ENCODE measurements at regions not wholly inside any gene's neighbourhood (a gene's known extent, or its start where the extent isn't known, plus 50 kb on each side); places are given as distances from the start of the nearest gene placed in this dataset.
"Not testable (repeated sequence)": the region's sequence is repeated elsewhere in the genome, so short reads cannot be mapped to it uniquely, and the experiment has no call there.

GRCh38 chr1:106380772-106381171 lies 675.7 kb upstream of the PRMT6 start:
- Histone ChIP-seq H4K91ac (ENCODE audit: low read depth, low read length, poor library complexity) (no peak overlapping the region), H4K8ac (ENCODE audit: low read depth, low read length) (no peak overlapping the region), H2BK15ac (ENCODE audit: low read length) (no peak overlapping the region), H3K9me3 (replicated peaks in 1 of 2; ENCODE audit: control insufficient read depth in 2 of 2, insufficient read depth in 1 of 2, low read depth in 1 of 2, low read length in 2 of 2) (no peaks in the 10 kb centered on the region), H2BK5ac (ENCODE audit: low read length) (no peak overlapping the region), H3K23ac (ENCODE audit: low read depth, low read length, poor library complexity) (no peak overlapping the region), H2AK5ac (ENCODE audit: low read depth, low read length) (no peak overlapping the region), H3K27me3 (ENCODE audit: control insufficient read depth in 3 of 3, insufficient read depth in 3 of 3, low read depth in 1 of 3, low read length in 3 of 3) (no peaks in the 10 kb centered on the region), H3K18ac (ENCODE audit: low read length) (no peak overlapping the region), H3K4me2 (ENCODE audit: insufficient read depth, low read length, poor library complexity, severe bottlenecking) (no peak overlapping the region), H2BK120ac (ENCODE audit: low read depth, low read length) (no peak overlapping the region), H3K4me3 (ENCODE audit: low read length in 2 of 2) (no peak overlapping the region), H3K14ac (ENCODE audit: low read length) (no peak overlapping the region), H3K36me3 (replicated peaks in 1 of 2; ENCODE audit: control insufficient read depth in 2 of 2, insufficient read depth in 2 of 2, low read length in 2 of 2) (no peaks in the 10 kb centered on the region), H2AFZ (ENCODE audit: low read length) (no peak overlapping the region), H3K4ac (ENCODE audit: low read length) (no peak overlapping the region), H2BK12ac (ENCODE audit: low read length) (no peak overlapping the region), H3K4me1 (ENCODE audit: control insufficient read depth in 2 of 2, insufficient read depth in 1 of 2, low read depth in 1 of 2, low read length in 2 of 2) (no peaks in the 10 kb centered on the region), H3K27ac (replicated peaks; ENCODE audit: low read length) (no peak overlapping the region), H3K79me1 (ENCODE audit: low read depth, low read length) (no peaks in the 10 kb centered on the region), H3K9ac (ENCODE audit: low read depth, low read length, poor library complexity) (no peak overlapping the region)
- DNase-seq (ENCODE audit: low spot score): no peak
- WGBS, 2 donors (ENCODE audit: extremely low coverage in 2 of 2, insufficient read length in 2 of 2, insufficient replicate concordance in 1 of 2): no CpG with 5 or more reads among the region's 1 CpG

- not testable (repeated sequence) for H2BK15ac ChIP-seq (ENCODE audit: low read length); H4K8ac ChIP-seq (ENCODE audit: low read depth, low read length); H3K4ac ChIP-seq (ENCODE audit: low read length); H2AFZ ChIP-seq (ENCODE audit: low read length); H3K18ac ChIP-seq (ENCODE audit: low read length); DNase-seq (ENCODE audit: low spot score); H3K27ac ChIP-seq (replicated peaks; ENCODE audit: low read length); H3K14ac ChIP-seq (ENCODE audit: low read length); H2BK5ac ChIP-seq (ENCODE audit: low read length); H3K23ac ChIP-seq (ENCODE audit: low read depth, low read length, poor library complexity); H2BK120ac ChIP-seq (ENCODE audit: low read depth, low read length); H3K9ac ChIP-seq (ENCODE audit: low read depth, low read length, poor library complexity); H3K27me3 ChIP-seq (ENCODE audit: control insufficient read depth in 3 of 3, insufficient read depth in 3 of 3, low read depth in 1 of 3, low read length in 3 of 3); H3K4me3 ChIP-seq (ENCODE audit: low read length in 2 of 2); H3K79me1 ChIP-seq (ENCODE audit: low read depth, low read length); H3K4me1 ChIP-seq (ENCODE audit: control insufficient read depth in 2 of 2, insufficient read depth in 1 of 2, low read depth in 1 of 2, low read length in 2 of 2); H3K4me2 ChIP-seq (ENCODE audit: insufficient read depth, low read length, poor library complexity, severe bottlenecking); H3K36me3 ChIP-seq (replicated peaks in 1 of 2; ENCODE audit: control insufficient read depth in 2 of 2, insufficient read depth in 2 of 2, low read length in 2 of 2); H2AK5ac ChIP-seq (ENCODE audit: low read depth, low read length); H3K9me3 ChIP-seq (replicated peaks in 1 of 2; ENCODE audit: control insufficient read depth in 2 of 2, insufficient read depth in 1 of 2, low read depth in 1 of 2, low read length in 2 of 2); H4K91ac ChIP-seq (ENCODE audit: low read depth, low read length, poor library complexity); H2BK12ac ChIP-seq (ENCODE audit: low read length)
- no CpG with 5 or more reads among the region's 4 CpGs for WGBS, 2 donors (ENCODE audit: extremely low coverage in 2 of 2, insufficient read length in 2 of 2, insufficient replicate concordance in 1 of 2)
These were observed 667.3 kb upstream of the PRMT6 start for GRCh38 chr1:106389160-106389559.

GRCh38 chr1:106393046-106393445 lies 663.4 kb upstream of the PRMT6 start:
- Histone ChIP-seq H3K18ac (ENCODE audit: low read length) (no peak overlapping the region), H4K8ac (ENCODE audit: low read depth, low read length) (no peak overlapping the region), H2AK5ac (ENCODE audit: low read depth, low read length) (no peak overlapping the region), H3K23ac (ENCODE audit: low read depth, low read length, poor library complexity) (no peak overlapping the region), H4K91ac (ENCODE audit: low read depth, low read length, poor library complexity) (no peak overlapping the region), H2AFZ (ENCODE audit: low read length) (no peak overlapping the region), H3K4me3 (ENCODE audit: low read length in 2 of 2) (no peak overlapping the region), H3K9ac (ENCODE audit: low read depth, low read length, poor library complexity) (no peak overlapping the region), H3K4me1 (ENCODE audit: control insufficient read depth in 2 of 2, insufficient read depth in 1 of 2, low read depth in 1 of 2, low read length in 2 of 2) (peaks cover 0 to 2% of the 10 kb centered on the region in 2 donors), H3K14ac (ENCODE audit: low read length) (no peak overlapping the region), H3K27me3 (ENCODE audit: control insufficient read depth in 3 of 3, insufficient read depth in 3 of 3, low read depth in 1 of 3, low read length in 3 of 3) (no peaks in the 10 kb centered on the region), H3K9me3 (replicated peaks in 1 of 2; ENCODE audit: control insufficient read depth in 2 of 2, insufficient read depth in 1 of 2, low read depth in 1 of 2, low read length in 2 of 2) (no peaks in the 10 kb centered on the region), H2BK12ac (ENCODE audit: low read length) (no peak overlapping the region), H3K4me2 (ENCODE audit: insufficient read depth, low read length, poor library complexity, severe bottlenecking) (no peak overlapping the region), H2BK15ac (ENCODE audit: low read length) (no peak overlapping the region), H3K27ac (replicated peaks; ENCODE audit: low read length) (no peak overlapping the region), H3K79me1 (ENCODE audit: low read depth, low read length) (no peaks in the 10 kb centered on the region), H3K36me3 (replicated peaks in 1 of 2; ENCODE audit: control insufficient read depth in 2 of 2, insufficient read depth in 2 of 2, low read length in 2 of 2) (no peaks in the 10 kb centered on the region), H2BK120ac (ENCODE audit: low read depth, low read length) (no peak overlapping the region), H3K4ac (ENCODE audit: low read length) (no peak overlapping the region), H2BK5ac (ENCODE audit: low read length) (no peak overlapping the region)
- DNase-seq (ENCODE audit: low spot score): no peak
- WGBS, 2 donors (ENCODE audit: extremely low coverage in 2 of 2, insufficient read length in 2 of 2, insufficient replicate concordance in 1 of 2): no CpG with 5 or more reads among the region's 1 CpG

GRCh38 chr1:106396020-106396419 lies 660.5 kb upstream of the PRMT6 start:
- Histone ChIP-seq H3K4me2 (ENCODE audit: insufficient read depth, low read length, poor library complexity, severe bottlenecking) (no peak overlapping the region), H2AK5ac (ENCODE audit: low read depth, low read length) (no peak overlapping the region), H2BK120ac (ENCODE audit: low read depth, low read length) (no peak overlapping the region), H2BK15ac (ENCODE audit: low read length) (no peak overlapping the region), H3K36me3 (replicated peaks in 1 of 2; ENCODE audit: control insufficient read depth in 2 of 2, insufficient read depth in 2 of 2, low read length in 2 of 2) (no peaks in the 10 kb centered on the region), H3K18ac (ENCODE audit: low read length) (no peak overlapping the region), H3K27ac (replicated peaks; ENCODE audit: low read length) (no peak overlapping the region), H3K27me3 (ENCODE audit: control insufficient read depth in 3 of 3, insufficient read depth in 3 of 3, low read depth in 1 of 3, low read length in 3 of 3) (no peaks in the 10 kb centered on the region), H3K79me1 (ENCODE audit: low read depth, low read length) (no peaks in the 10 kb centered on the region), H4K8ac (ENCODE audit: low read depth, low read length) (no peak overlapping the region), H3K4ac (ENCODE audit: low read length) (no peak overlapping the region), H3K14ac (ENCODE audit: low read length) (no peak overlapping the region), H3K23ac (ENCODE audit: low read depth, low read length, poor library complexity) (no peak overlapping the region), H2BK12ac (ENCODE audit: low read length) (no peak overlapping the region), H3K9me3 (replicated peaks in 1 of 2; ENCODE audit: control insufficient read depth in 2 of 2, insufficient read depth in 1 of 2, low read depth in 1 of 2, low read length in 2 of 2) (no peaks in the 10 kb centered on the region), H2BK5ac (ENCODE audit: low read length) (no peak overlapping the region), H3K4me3 (ENCODE audit: low read length in 2 of 2) (no peak overlapping the region), H4K91ac (ENCODE audit: low read depth, low read length, poor library complexity) (no peak overlapping the region), H2AFZ (ENCODE audit: low read length) (no peak overlapping the region), H3K4me1 (ENCODE audit: control insufficient read depth in 2 of 2, insufficient read depth in 1 of 2, low read depth in 1 of 2, low read length in 2 of 2) (peaks cover 0 to 2% of the 10 kb centered on the region in 2 donors), H3K9ac (ENCODE audit: low read depth, low read length, poor library complexity) (no peak overlapping the region)
- no peak for DNase-seq (ENCODE audit: low spot score)
